Tibial nerve (tissue), 4 donors: ENCODE measurements at regions not wholly inside any gene's neighbourhood (a gene's known extent, or its start where the extent isn't known, plus 50 kb on each side); places are given as distances from the start of the nearest gene placed in this dataset.

Source experiments
- DNase-seq, 2 donors: peaks; one replicate each; pipeline ENCODE4 v3.0.0-alpha.2; 2019; ENCODE audit warnings: low spot score in 2 of 2
- H3K27ac ChIP-seq, 4 donors: fragments of 200-600 bp; sonication (generic) in 3 of 4; one replicate each; pipeline ENCODE4 v1.5.1; 2017 to 2019; ENCODE audit warnings: mild to moderate bottlenecking in 1 of 4
- H3K27me3 ChIP-seq, 2 donors: fragments of 200-600 bp; sonication (generic) in 1 of 2; one replicate each; pipeline versions ENCODE4 v1.5.1 to v1.6.0; 2017 to 2019
- H3K36me3 ChIP-seq, 3 donors: fragments of 200-600 bp; sonication (generic); one replicate each; pipeline ENCODE4 v1.5.1; 2018 to 2019
- H3K4me1 ChIP-seq, 4 donors: fragments of 200-600 bp; sonication (generic) in 3 of 4; one replicate each; pipeline ENCODE4 v1.5.1; 2017 to 2019
- H3K4me3 ChIP-seq, 4 donors: fragments of 200-600 bp; sonication (generic) in 3 of 4; one replicate each; pipeline ENCODE4 v1.5.1; 2017 to 2019; ENCODE audit warnings: mild to moderate bottlenecking in 1 of 4, moderate library complexity in 1 of 4
- H3K9me3 ChIP-seq, 4 donors: fragments of 200-600 bp; sonication (generic) in 3 of 4; one replicate each; pipeline ENCODE4 v1.5.1; 2017 to 2019
- CTCF ChIP-seq, 5 experiments: fragments of 200-600 bp in 3 of 5; fragments of 450-650 bp in 2 of 5; sonication (generic) in 3 of 5; IDR thresholded peaks; one replicate each; pipeline ENCODE4 v1.5.1; 2016 to 2019; ENCODE audit warnings: antibody characterized with exemption in 5 of 5, mild to moderate bottlenecking in 3 of 5, moderate library complexity in 2 of 5
- EP300 ChIP-seq, 2 donors: sonication (generic); formaldehyde crosslinking; IDR thresholded peaks; one replicate each; pipeline ENCODE4 v1.6.1; 2017; ENCODE audit warnings: antibody characterized with exemption in 2 of 2, mild to moderate bottlenecking in 1 of 2
- POLR2A ChIP-seq, 2 donors: fragments of 450-650 bp; IDR thresholded peaks; one replicate each; pipeline ENCODE4 v1.6.1; 2017; ENCODE audit warnings: antibody characterized with exemption in 2 of 2, mild to moderate bottlenecking in 2 of 2, moderate library complexity in 2 of 2
- WGBS, 2 donors: methylation state at CpG; one replicate each; pipeline ENCODE4 v1.1.5; 2018; 5-methylcytosine and 5-hydroxymethylcytosine counted together

DNA sequence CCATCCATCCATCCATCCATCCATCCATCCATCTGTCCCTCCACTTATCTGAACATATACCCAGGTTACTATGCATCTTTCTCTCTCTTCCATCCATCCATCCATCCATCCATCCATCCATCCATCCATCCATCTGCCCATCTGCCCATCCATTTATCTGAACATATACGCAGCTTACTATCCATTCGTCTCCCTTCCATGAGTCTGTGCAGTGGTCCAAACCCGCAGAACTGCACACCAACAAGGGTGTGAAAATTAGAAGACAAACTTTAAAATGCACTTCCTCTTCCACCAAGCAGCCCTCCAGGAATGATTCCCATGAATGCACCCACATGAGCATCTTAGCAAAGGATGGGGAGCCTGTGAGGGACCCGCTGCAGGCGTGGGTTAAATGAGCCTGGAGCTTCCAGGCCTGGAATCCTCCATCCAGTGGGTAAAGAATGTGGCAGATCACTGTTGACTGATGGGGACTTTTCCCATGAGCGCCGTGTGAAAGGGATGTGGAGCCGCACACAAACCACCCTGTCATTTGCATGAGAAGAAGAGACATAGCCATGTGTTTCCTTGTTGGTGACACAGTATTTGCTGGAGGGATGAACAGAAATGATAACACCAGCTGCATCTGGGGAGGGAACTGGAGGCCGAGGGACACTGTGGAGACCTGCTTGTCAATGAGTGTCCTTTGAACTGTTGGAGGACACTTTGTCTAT, 376.6 kb downstream of the ADGRD1 start:
- no peak overlapping the region for H3K27ac ChIP-seq
- H3K4me1 ChIP-seq, result no peaks in the 10 kb centered on the region
- no peak overlapping the region for H3K4me3 ChIP-seq
- no peaks in the 10 kb centered on the region for H3K9me3 ChIP-seq
- DNase-seq, result no peak
- no peaks in the 10 kb centered on the region for H3K36me3 ChIP-seq
- 85 to 92% methylated on average over 9 of the region's 9 CpGs for WGBS, 2 donors
- no peak for TF ChIP-seq CTCF (IDR thresholded peaks at IDR 0.05)
- TF ChIP-seq EP300 (IDR thresholded peaks at IDR 0.05), result no peak
- no peak for TF ChIP-seq POLR2A (IDR thresholded peaks at IDR 0.05)
- no peaks in the 10 kb centered on the region for H3K27me3 ChIP-seq

DNA sequence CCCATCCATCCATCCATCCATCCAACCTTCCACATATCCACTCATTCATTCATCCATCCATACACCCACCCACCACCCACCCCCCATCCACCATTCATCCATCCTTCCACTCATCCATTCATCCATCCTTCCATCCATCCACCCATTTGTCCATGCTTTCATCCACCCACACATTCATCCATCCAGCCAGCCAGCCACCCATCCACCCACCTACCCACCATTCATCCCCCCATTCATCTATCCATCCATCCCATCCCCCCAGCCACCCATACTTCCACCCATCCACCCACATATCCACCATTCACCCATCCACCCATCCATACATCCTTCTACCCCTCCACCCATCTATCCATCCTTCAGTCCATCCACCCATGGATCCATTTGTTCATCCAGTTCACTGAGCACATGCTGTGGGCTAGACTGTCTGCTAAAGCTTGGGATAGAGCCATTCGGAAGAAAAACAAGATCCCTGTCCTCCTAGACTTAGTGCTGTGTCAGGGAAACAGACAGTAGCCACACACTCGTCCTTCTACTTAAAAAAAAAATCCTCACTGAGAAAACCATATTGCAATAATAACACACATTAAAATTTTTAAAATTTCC, 377.5 kb downstream of the ADGRD1 start:
- Histone ChIP-seq H3K9me3 (no peaks in the 10 kb centered on the region), H3K4me3 (no peak overlapping the region), H3K27me3 (no peaks in the 10 kb centered on the region), H3K4me1 (no peaks in the 10 kb centered on the region), H3K27ac (no peak overlapping the region), H3K36me3 (no peaks in the 10 kb centered on the region)
- TF ChIP-seq EP300 (IDR thresholded peaks at IDR 0.05), result no peak
- DNase-seq, result no peak
- WGBS, 2 donors, result 72 to 76% methylated on average over 2 of the region's 2 CpGs

- Histone ChIP-seq H3K27me3 (no peaks in the 10 kb centered on the region), H3K4me1 (no peaks in the 10 kb centered on the region), H3K27ac (no peak overlapping the region), H3K4me3 (no peak overlapping the region), H3K9me3 (no peaks in the 10 kb centered on the region), H3K36me3 (no peaks in the 10 kb centered on the region)
- WGBS, 2 donors, result 55 to 60% methylated on average over 12 of the region's 12 CpGs
- TF ChIP-seq CTCF (IDR thresholded peaks at IDR 0.05), result no peak
- TF ChIP-seq POLR2A (IDR thresholded peaks at IDR 0.05), result no peak
- no peak for TF ChIP-seq EP300 (IDR thresholded peaks at IDR 0.05)
- DNase-seq, result no peak
Observed at GRCh38 chr12:131332224-131332623, 378.5 kb downstream of the ADGRD1 start.

DNA sequence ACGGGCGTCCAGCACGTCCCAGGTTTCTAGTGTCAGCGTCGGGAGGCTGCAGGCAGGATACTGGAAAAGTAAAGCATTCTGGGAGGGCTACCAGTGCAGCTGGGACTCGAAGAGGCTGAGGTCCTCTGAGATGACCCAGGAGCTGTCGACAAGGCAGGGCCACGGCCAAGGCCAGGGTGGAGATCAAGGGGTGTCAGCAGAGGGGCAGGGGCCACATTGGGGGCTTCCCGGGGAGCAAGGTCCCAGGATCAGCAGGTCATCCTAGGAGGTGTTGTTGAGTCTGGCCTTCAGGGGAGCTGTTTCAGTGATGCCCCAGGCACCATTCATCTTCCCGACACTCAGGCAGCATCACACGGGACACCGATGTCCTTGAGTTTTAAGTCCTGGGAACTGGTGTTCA, 377.8 kb upstream of the SFSWAP start:
- H3K4me1 ChIP-seq, result no peaks in the 10 kb centered on the region
- 75% methylated on average over 9 to 12 of the region's 12 CpGs for WGBS, 2 donors
- DNase-seq, result no peak
- H3K4me3 ChIP-seq, result no peak overlapping the region
- no peak overlapping the region for H3K27ac ChIP-seq
- no peaks in the 10 kb centered on the region for H3K36me3 ChIP-seq
- H3K27me3 ChIP-seq, result no peaks in the 10 kb centered on the region
- TF ChIP-seq POLR2A (IDR thresholded peaks at IDR 0.05) (no peak), EP300 (IDR thresholded peaks at IDR 0.05) (no peak), CTCF (IDR thresholded peaks at IDR 0.05) (no peak)
- H3K9me3 ChIP-seq, result no peaks in the 10 kb centered on the region

GRCh38 chr12:131333621-131334440, 377.1 kb upstream of the SFSWAP start:
- Histone ChIP-seq H3K27ac (no peak overlapping the region), H3K36me3 (no peaks in the 10 kb centered on the region), H3K27me3 (no peaks in the 10 kb centered on the region), H3K9me3 (no peaks in the 10 kb centered on the region), H3K4me3 (no peak overlapping the region), H3K4me1 (no peaks in the 10 kb centered on the region)
- no peak for DNase-seq
- TF ChIP-seq CTCF (IDR thresholded peaks at IDR 0.05) (no peak), EP300 (IDR thresholded peaks at IDR 0.05) (no peak), POLR2A (IDR thresholded peaks at IDR 0.05) (no peak)
- 85 to 88% methylated on average over 10 to 13 of the region's 15 CpGs for WGBS, 2 donors
